Common myeloid progenitor, CD34-positive (primary cell): ENCODE measurements at regions not wholly inside any gene's neighbourhood (a gene's known extent, or its start where the extent isn't known, plus 50 kb on each side); places are given as distances from the start of the nearest gene placed in this dataset.

Experiments
- CTCF ChIA-PET: fragments of 350-600 bp; sonication (Branson Sonifier 250); formaldehyde crosslinking; loops from one replicate; lab custom pipeline; 2021; ENCODE audit warnings: antibody characterized with exemption; lab: Charles Lee
- POLR2A ChIA-PET: fragments of 350-600 bp; sonication (Branson Sonifier 250); formaldehyde crosslinking; loops from one replicate; lab custom pipeline; 2021; ENCODE audit warnings: antibody characterized with exemption; lab: Charles Lee
- DNase-seq, 3 donors: peaks; one replicate each; pipeline versions ENCODE4 v3.0.0 to v3.0.0-alpha.2; 2013
- H3K27ac ChIP-seq, 2 experiments: 1 replicate in 1 of 2; 2 replicates in 1 of 2; pipeline ENCODE4 v1.7.0; 2013; ENCODE audit warnings: inconsistent platforms in 2 of 2, low read length in 2 of 2, mild to moderate bottlenecking in 2 of 2, low read depth in 1 of 2, moderate library complexity in 1 of 2; ENCODE audit not compliant: severe bottlenecking in 2 of 2, insufficient read depth in 1 of 2, poor library complexity in 1 of 2
- H3K27me3 ChIP-seq, 5 experiments: replicated peaks in 2 of 5; 1 replicate in 3 of 5; 2 replicates in 2 of 5; pipeline versions ENCODE4 v1.6.1 to v1.7.0; 2013; ENCODE audit warnings: low read length in 4 of 5, mild to moderate bottlenecking in 2 of 5, moderate library complexity in 2 of 5, inconsistent platforms in 1 of 5; ENCODE audit not compliant: insufficient read depth in 5 of 5, control insufficient read depth in 4 of 5
- H3K36me3 ChIP-seq, 4 experiments: 1 replicate in 2 of 4; 2 replicates in 2 of 4; pipeline versions ENCODE4 v1.6.1 to v1.7.0; 2013; ENCODE audit warnings: low read length in 3 of 4, control low read depth in 1 of 4, mild to moderate bottlenecking in 1 of 4; ENCODE audit not compliant: control insufficient read depth in 4 of 4, insufficient read depth in 4 of 4
- H3K4me1 ChIP-seq, 4 experiments: 1 replicate in 3 of 4; 2 replicates in 1 of 4; pipeline versions ENCODE4 v1.6.1 to v1.7.1; 2013; ENCODE audit warnings: low read length in 3 of 4, mild to moderate bottlenecking in 3 of 4, control low read depth in 1 of 4, inconsistent platforms in 1 of 4, moderate library complexity in 1 of 4; ENCODE audit not compliant: control insufficient read depth in 4 of 4, insufficient read depth in 4 of 4; ENCODE audit errors: control extremely low read depth in 1 of 4
- H3K4me3 ChIP-seq, 7 experiments: 1 replicate in 4 of 7; 2 replicates in 3 of 7; pipeline versions ENCODE4 v1.5.1 to v1.7.0; 2013; ENCODE audit warnings: mild to moderate bottlenecking in 7 of 7, low read length in 6 of 7, moderate library complexity in 6 of 7, inconsistent platforms in 2 of 7, low read depth in 2 of 7, control low read depth in 1 of 7; ENCODE audit not compliant: insufficient read depth in 4 of 7, control insufficient read depth in 1 of 7; ENCODE audit errors: extremely low read depth in 1 of 7
- H3K9me3 ChIP-seq, 5 experiments: 1 replicate in 4 of 5; 2 replicates in 1 of 5; pipeline versions ENCODE4 v1.6.1 to v1.7.1; 2013; ENCODE audit warnings: low read length in 4 of 5, mild to moderate bottlenecking in 2 of 5, inconsistent platforms in 1 of 5, low read depth in 1 of 5, moderate library complexity in 1 of 5; ENCODE audit not compliant: control insufficient read depth in 4 of 5, insufficient read depth in 2 of 5; ENCODE audit errors: control extremely low read depth in 1 of 5
- WGBS: methylation state at CpG from one replicate; pipeline ENCODE4 v1.1.5; 2013; ENCODE audit not compliant: insufficient coverage; 5-methylcytosine and 5-hydroxymethylcytosine counted together

DNA sequence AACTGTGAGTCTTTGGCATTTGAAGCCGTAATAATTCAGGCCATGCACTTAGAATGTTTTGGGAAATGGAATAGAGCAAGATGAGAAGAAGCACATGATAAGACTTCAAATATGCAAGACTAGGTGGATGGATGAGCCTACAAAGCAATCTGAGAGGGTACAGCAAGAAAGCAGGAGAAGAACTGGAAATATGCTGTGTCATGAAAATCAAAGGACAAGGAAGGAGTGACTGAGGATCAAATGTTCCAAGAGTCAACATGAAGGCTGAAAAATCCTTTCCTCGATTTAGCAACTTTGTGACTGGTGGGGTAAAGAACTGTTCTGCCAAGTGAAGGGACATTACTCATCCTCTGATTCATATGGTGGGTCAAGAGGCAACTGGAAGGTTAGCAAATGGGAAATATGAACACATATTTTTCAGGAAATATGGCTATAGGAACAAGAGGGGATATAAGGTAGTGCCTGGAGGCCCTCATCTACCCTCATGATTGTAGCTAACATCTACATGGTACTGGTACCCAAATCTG lies 803.7 kb upstream of the ARRDC4 start:
- no peaks in the 10 kb centered on the region for H3K27me3 ChIP-seq
- POLR2A ChIA-PET, result no interaction called here
- H3K4me1 ChIP-seq, result no peaks in the 10 kb centered on the region
- no peak for DNase-seq
- no peaks in the 10 kb centered on the region for H3K9me3 ChIP-seq
- H3K27ac ChIP-seq, result no peak overlapping the region
- no peaks in the 10 kb centered on the region for H3K36me3 ChIP-seq
- no peak overlapping the region for H3K4me3 ChIP-seq
- 93% methylated on average over 2 of the region's 2 CpGs for WGBS
- CTCF ChIA-PET, result no interaction called here

DNA sequence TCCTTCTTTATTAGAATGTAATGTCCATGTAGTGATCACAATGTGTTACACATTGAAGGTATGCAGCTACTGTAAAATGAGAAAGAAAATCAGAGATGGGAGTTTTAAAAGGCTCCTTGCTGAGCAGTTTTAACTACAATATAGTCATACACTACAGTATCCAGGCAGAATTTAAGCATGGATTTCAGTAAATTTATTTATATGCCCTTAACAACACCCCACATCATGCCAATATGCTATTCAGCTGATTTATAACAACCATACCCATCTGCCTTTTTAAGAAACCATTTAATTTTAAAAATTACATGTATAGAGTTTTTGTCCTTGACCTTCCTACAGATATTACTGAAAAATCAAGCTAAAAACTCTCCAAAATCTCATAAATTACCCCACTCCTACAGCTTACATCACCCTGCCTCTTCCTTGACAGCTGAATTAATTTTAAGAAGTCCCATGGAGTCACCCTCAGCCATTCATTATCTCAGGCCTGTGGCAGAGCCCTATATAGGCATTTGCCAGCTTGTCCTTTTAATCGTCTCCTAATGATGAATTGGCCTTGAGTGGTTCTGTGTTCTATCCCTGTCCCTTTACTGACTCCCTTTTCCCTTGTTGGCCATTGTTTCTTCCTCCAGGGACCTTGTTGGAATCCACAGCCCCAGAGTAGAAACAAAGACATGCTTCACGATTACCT lies 797.6 kb upstream of the ARRDC4 start:
- no peaks in the 10 kb centered on the region for H3K9me3 ChIP-seq
- H3K27ac ChIP-seq, result no peak overlapping the region
- DNase-seq, result no peak
- no peaks in the 10 kb centered on the region for H3K4me1 ChIP-seq
- 94% methylated on average over 2 of the region's 2 CpGs for WGBS
- H3K36me3 ChIP-seq, result no peaks in the 10 kb centered on the region
- no peaks in the 10 kb centered on the region for H3K27me3 ChIP-seq
- ChIA-PET CTCF (no interaction called here), POLR2A (no interaction called here)
- no peak overlapping the region for H3K4me3 ChIP-seq

DNA sequence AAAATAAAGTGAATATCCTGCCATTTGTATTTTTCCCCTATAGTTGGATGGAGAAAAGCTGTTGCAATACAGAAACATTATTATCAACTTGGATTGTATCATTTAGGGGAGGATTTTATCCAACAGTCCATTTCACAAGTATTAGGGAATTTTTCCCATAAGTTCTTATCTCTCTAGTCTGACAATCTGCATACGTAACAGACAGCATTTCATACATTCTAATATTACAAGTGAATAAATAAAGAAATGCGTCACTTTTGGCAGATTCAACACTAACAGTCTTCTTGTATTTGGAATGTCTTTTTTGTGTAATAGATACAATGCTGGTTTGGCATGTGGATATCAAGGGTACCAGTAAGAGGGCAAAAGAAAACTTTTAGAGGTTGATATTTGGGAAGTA lies 795.3 kb upstream of the ARRDC4 start:
- Histone ChIP-seq H3K27me3 (no peaks in the 10 kb centered on the region), H3K9me3 (no peaks in the 10 kb centered on the region), H3K27ac (no peak overlapping the region), H3K4me1 (no peaks in the 10 kb centered on the region), H3K36me3 (no peaks in the 10 kb centered on the region), H3K4me3 (no peak overlapping the region)
- ChIA-PET CTCF (no interaction called here), POLR2A (no interaction called here)
- DNase-seq, result no peak
- WGBS, result no CpG with 5 or more reads among the region's 2 CpGs

DNA sequence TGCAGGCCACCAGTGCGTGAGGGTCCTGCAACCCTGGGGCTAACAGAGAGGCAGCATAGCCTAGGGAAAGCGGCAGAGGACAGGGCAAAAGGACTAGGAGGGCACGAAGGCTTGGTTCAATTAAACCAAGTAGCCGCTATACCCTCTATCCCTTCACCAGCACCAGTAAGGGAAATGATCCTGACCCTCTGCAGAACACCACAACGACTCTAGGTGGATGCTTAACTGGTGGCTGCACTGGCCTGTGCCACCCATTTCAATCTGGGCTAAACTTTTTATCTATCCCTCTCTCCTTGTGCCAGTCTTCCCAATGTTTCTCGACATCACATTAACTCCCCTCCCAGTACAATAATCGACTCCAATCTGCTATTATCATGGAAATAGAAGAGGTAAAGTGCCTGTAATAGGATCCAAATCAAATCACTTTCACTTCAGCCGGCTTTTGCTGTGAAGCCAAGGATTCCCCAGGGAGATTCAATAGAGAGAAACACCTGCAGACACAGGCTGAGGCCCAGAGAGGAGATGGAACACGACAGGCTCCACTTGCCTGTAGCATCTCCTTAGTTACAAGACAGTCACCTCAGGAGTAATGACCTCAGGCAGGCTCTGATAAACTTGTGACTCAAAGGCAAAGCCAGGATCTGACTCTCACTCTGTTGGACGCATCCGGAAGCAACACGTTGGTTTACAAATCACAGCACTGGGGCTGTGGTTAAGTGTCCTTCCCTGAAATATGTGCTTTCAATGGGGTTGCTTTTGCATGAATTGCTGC lies 791.6 kb upstream of the ARRDC4 start:
- Histone ChIP-seq H3K27ac (no peak overlapping the region), H3K36me3 (no peaks in the 10 kb centered on the region), H3K9me3 (no peaks in the 10 kb centered on the region), H3K4me3 (no peak overlapping the region), H3K4me1 (no peaks in the 10 kb centered on the region), H3K27me3 (no peaks in the 10 kb centered on the region)
- no peak for DNase-seq
- ChIA-PET POLR2A (no interaction called here), CTCF (no interaction called here)
- WGBS, result 72% methylated on average over 9 of the region's 12 CpGs

DNA sequence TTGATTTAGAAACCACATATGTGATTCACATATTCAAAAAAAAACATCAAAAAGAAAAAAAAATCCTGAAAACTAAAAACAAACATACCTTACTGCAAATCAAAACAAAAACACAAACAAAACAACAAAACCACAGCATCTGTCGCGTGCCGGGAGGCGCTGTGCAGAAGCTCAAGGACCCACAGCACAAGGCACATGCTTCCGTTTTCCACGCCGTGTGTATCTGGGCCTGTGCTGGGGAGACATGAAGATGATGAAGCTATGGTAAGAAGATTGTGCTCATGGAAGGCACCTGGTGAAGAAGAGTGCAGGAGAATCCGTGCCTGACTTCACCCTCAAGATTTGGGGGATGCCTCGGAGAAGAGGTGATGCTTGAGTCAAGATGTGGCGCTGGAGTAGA lies 788.9 kb upstream of the ARRDC4 start:
- no peak overlapping the region for H3K27ac ChIP-seq
- no peaks in the 10 kb centered on the region for H3K27me3 ChIP-seq
- H3K4me1 ChIP-seq, result no peaks in the 10 kb centered on the region
- ChIA-PET CTCF (no interaction called here), POLR2A (no interaction called here)
- no peak for DNase-seq
- no peak overlapping the region for H3K4me3 ChIP-seq
- WGBS, result 98% methylated on average over 10 of the region's 10 CpGs
- H3K36me3 ChIP-seq, result no peaks in the 10 kb centered on the region
- no peaks in the 10 kb centered on the region for H3K9me3 ChIP-seq

DNA sequence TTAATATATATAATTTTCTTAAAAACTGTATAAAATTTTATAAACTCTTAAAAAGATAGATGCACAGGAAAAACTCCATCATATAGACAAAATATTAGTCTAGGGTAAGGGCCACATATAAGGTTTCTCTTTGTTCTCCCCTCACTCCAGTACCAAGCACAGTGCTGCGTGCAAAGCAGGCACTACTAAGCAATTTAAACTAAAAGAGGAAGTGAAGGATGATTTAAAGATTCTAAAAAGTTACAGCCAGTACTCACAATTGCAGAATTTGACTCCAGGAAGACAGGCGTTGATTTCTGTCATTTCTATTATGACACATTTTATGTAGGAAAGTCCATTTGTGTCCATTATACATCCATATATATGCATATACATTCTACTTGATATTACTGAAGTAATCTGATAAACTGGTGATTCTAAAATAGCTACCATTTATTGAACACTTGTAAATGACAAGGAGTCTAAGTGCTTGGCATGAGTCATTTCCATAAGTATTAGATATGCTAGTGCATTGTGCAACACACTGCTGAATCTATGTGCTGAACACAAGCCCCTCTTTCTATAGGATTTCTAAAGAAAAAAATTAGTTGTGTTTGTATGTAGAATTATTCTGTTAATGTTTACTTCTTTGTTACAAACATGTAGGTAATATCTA lies 785.5 kb upstream of the ARRDC4 start:
- no peak for DNase-seq
- WGBS, result no CpG with 5 or more reads among the region's 2 CpGs
- CTCF ChIA-PET, result no interaction called here

DNA sequence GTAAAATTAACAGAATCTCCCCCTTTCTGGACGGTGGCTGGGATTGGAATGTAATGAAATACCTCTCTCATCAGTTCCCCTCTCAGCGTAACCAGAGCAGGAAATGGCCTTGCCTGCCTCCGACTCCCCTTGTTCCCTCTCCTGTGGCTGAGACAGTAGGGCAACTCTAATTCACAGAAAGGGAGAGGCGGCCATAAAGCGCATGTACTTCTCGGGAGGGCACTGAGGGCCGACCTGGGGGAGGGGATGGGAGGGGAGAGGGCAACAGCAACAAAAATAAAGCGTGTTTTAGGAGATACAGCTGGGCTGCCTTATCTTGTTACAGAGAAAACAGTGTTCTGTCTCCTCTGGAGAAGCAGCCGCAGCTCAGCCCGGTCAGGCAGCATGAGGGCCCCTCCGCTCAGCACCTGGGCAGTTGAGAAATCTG lies 783.3 kb upstream of the ARRDC4 start:
- WGBS, result 34% methylated on average over 5 of the region's 11 CpGs
- H3K4me3 ChIP-seq, result no peak overlapping the region
- peaks cover 0 to 8% (median 4%) of the 10 kb centered on the region in 5 experiments for H3K27me3 ChIP-seq
- H3K36me3 ChIP-seq, result no peaks in the 10 kb centered on the region
- no peak overlapping the region for H3K27ac ChIP-seq
- no peaks in the 10 kb centered on the region for H3K9me3 ChIP-seq
- no peaks in the 10 kb centered on the region for H3K4me1 ChIP-seq
- ChIA-PET POLR2A (no interaction called here), CTCF (no interaction called here)
- no peak for DNase-seq

More for the DNA sequence above, 785.5 kb upstream of the ARRDC4 start:
- no peak overlapping the region for H3K27ac ChIP-seq
- POLR2A ChIA-PET, result no interaction called here
- no peaks in the 10 kb centered on the region for H3K36me3 ChIP-seq
- H3K9me3 ChIP-seq, result no peaks in the 10 kb centered on the region
- peaks cover 0 to 8% (median 4%) of the 10 kb centered on the region in 5 experiments for H3K27me3 ChIP-seq
- H3K4me1 ChIP-seq, result no peaks in the 10 kb centered on the region
- no peak overlapping the region for H3K4me3 ChIP-seq
